Right lung (tissue), 2 donors: ENCODE measurements at regions not wholly inside any gene's neighbourhood (a gene's known extent, or its start where the extent isn't known, plus 50 kb on each side); places are given as distances from the start of the nearest gene placed in this dataset.

ENCODE experiments used
- DNase-seq, 2 donors: peaks; one replicate each; pipeline ENCODE4 v3.0.0-alpha.2; 2013

- DNase-seq: peak; percentile 63 to 80
These were observed 218.8 kb upstream of the BMP4 start for GRCh38 chr14:54175298-54175942.

GRCh38 chr14:54177019-54177418 lies 219.8 kb upstream of the CDKN3 start:
- no peak for DNase-seq

GRCh38 chr14:54177641-54178621 lies 218.9 kb upstream of the CDKN3 start:
- peak in 1 of 2 donors; percentile 61 for DNase-seq

- no peak for DNase-seq
These were observed 214.3 kb upstream of the CDKN3 start for GRCh38 chr14:54182419-54183045.

GRCh38 chr14:54186821-54187763 lies 209.7 kb upstream of the CDKN3 start:
- DNase-seq: no peak

DNA sequence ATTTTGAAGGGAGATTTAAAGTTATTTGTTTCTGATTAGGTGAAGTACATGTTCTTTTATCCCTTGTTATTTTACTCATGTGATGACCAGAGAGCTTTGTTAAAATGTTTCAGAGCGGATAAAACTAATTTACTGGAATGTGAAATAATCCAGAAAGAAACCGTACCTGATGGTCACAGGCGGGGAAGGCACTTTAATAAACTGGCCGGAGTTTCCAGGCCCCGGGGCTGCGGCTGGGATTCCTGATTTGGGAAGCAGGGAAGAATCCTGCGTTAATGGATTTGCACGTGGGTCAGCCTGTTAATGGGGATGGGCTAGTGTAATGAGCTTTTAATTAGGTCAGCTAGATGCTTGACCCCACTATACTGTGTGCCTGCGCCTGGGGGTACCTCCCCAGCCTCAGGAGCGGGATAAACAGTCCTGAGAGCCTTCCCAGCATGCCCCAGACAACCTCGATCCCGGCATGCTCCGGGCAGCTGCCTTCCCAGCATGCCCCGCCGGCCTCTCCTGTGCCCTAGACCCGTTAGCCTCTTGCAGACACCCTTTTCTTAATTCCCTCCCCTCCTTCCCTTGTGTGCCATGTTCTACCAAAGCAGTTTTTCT lies 208.6 kb upstream of the CDKN3 start:
- no peak for DNase-seq

GRCh38 chr14:54189333-54189732 lies 207.5 kb upstream of the CDKN3 start:
- no peak for DNase-seq

GRCh38 chr14:54189748-54190354 lies 207.0 kb upstream of the CDKN3 start:
- no peak for DNase-seq

GRCh38 chr14:54191846-54192245 lies 205.0 kb upstream of the CDKN3 start:
- no peak for DNase-seq

DNA sequence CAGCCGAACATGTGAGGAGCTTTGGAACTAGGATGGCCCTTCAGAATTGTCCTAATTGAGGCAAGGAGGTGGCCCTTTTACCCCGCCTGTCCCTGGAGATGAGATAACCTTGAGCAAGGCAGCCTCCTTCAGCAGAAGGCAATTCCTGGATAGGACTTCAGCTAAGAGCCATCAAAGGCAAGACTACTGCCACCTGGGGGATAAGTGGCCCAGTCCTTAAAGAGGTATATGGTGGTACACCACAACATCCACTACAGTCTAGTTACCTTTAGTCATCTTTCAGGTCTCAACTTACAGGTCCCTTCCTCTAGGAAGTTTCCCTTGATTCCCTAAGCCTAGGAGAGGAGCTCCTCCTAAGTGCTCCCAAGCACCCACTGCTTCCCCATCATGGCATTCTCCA lies 204.2 kb upstream of the CDKN3 start:
- DNase-seq: no peak

DNA sequence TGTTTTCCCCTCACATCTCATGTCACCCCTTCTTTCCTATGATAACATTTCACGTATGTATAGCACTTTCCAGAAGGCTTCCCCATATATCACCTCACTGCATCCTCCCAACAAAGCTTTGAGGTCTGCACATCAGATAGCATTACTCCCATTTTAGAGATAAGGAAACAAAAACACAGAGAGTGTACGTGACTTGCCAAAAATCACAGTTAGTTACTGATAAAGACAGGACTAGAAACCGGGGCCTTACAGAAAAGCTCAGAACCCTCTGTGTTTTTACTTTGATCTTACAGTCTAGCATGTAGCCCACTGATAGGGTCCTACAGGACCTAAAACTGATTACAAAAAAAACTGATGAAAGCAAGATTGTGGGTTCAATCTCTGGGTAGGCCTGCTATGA lies 202.9 kb upstream of the CDKN3 start:
- no peak for DNase-seq

DNA sequence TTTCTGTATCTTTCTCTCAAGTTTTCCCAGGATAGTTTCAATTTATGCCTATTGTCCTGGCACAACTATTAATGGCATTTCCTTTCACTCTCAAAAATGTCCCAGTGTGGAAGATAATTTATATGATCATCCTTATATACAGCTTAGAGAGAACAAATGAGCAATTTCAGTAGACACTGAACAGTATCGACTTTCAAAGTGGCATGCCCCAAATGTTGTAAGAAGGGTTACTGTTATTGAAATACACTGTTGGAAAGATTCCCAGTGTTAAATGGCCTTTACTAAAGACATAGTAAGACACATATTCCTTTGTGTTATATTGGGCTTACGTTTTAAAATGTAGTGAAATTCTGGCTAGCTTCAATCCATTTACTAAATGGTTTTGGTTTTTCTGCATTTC lies 202.3 kb upstream of the CDKN3 start:
- no peak for DNase-seq

- no peak for DNase-seq
These were observed 199.4 kb upstream of the CDKN3 start for GRCh38 chr14:54197369-54197768.

GRCh38 chr14:54200726-54201125 lies 196.1 kb upstream of the CDKN3 start:
- no peak for DNase-seq

- DNase-seq: no peak
These were observed 194.5 kb upstream of the CDKN3 start for GRCh38 chr14:54202288-54202687.

GRCh38 chr14:54206516-54206915 lies 190.3 kb upstream of the CDKN3 start:
- no peak for DNase-seq

GRCh38 chr14:54207075-54207474 lies 189.7 kb upstream of the CDKN3 start:
- DNase-seq: no peak

DNA sequence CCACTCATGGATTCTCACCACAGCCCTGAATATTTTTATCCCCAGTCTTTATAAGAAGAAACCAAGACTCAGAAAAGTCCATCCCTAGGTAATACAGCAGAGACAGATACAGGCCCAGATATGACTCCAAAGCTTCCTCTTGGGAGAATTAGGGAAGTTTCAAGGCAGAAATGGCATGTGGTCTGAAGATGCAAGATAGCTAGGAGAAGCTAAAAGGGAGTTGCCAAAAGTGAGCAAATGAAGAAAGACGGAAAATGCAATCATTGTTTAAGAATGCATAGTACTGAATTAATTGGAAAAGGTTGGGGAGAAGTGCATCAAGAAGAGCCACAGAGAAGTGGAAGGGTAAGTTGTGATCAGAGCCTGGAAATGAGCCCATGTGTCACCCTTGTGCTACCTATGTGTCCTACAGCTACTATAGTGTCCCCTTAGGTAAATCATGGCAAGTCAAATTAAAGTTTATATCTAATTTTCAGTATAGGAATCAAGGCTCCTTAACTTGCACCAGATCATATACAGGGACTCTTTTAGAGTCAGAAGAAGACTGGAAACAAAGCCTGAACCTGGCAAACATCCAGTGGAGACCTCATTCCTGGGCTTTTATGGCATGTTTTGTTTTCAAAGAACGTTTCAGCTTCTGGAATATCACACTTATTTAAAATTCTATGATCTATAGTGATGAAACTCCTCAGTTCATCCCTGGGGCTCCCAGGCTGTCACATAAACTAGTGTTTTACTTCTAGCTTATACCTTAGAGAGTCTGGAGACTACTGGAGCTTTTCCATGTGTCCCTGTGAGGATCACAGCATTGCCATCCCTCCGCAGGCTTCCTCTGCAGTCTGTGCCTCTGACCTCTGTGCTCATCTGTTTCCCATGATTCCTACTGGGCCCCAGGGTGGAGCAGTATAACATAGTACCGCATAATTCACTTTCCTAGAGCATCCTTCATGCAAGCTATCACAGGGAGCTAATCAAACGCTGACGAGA lies 189.0 kb upstream of the CDKN3 start:
- no peak for DNase-seq

DNA sequence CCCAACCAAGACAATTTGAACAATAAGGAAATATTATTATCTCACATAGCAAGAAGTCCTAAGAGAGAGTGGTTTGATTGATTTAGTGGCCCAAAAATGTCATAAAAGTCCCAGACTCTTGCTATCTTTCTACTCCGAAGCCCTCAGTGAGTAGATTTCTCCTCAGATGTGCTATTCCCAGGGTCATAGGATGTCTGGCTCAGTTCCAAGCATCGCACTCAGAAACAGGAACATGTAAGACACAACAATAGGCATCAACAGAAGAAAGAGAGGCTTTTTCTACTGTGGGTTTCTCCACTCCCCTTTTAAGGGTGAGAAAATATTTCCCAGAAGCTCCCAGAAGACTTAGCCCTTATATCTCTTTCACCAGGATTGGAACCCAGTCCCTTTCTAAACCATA lies 188.1 kb upstream of the CDKN3 start:
- no peak for DNase-seq
